Breast epithelium (tissue), 4 donors: ENCODE measurements at regions not wholly inside any gene's neighbourhood (a gene's known extent, or its start where the extent isn't known, plus 50 kb on each side); places are given as distances from the start of the nearest gene placed in this dataset.

Experiments
- DNase-seq, 2 donors: peaks; one replicate each; pipeline ENCODE4 v3.0.0-alpha.2; 2019; ENCODE audit warnings: low spot score in 2 of 2
- H3K27ac ChIP-seq, 2 donors: fragments of 200-600 bp; sonication (generic) in 1 of 2; one replicate each; pipeline ENCODE4 v1.5.1; 2016 to 2019; ENCODE audit warnings: mild to moderate bottlenecking in 1 of 2
- H3K27me3 ChIP-seq, 2 donors: fragments of 200-600 bp; sonication (generic) in 1 of 2; one replicate each; pipeline versions ENCODE4 v1.5.1 to v1.6.0; 2017 to 2019; ENCODE audit warnings: control low read depth in 1 of 2, mild to moderate bottlenecking in 1 of 2
- H3K36me3 ChIP-seq: fragments of 200-600 bp; one replicate; pipeline ENCODE4 v1.5.1; 2019
- H3K4me1 ChIP-seq, 2 donors: fragments of 200-600 bp; sonication (generic); one replicate each; pipeline ENCODE4 v1.5.1; 2016 to 2019; ENCODE audit warnings: control low read depth in 1 of 2
- H3K4me3 ChIP-seq, 3 donors: fragments of 200-600 bp; sonication (generic); 1 replicate in 2 of 3; 2 replicates in 1 of 3; pipeline ENCODE4 v1.5.1; 2016 to 2019; ENCODE audit warnings: mild to moderate bottlenecking in 3 of 3, moderate library complexity in 2 of 3
- H3K9me3 ChIP-seq, 2 donors: fragments of 200-600 bp; sonication (generic) in 1 of 2; one replicate each; pipeline ENCODE4 v1.5.1; 2016 to 2019; ENCODE audit warnings: control low read depth in 1 of 2
- CTCF ChIP-seq, 3 donors: fragments of 450-650 bp; IDR thresholded peaks; one replicate each; pipeline ENCODE4 v1.5.1; 2016 to 2017; ENCODE audit warnings: antibody characterized with exemption in 3 of 3, mild to moderate bottlenecking in 3 of 3, moderate library complexity in 3 of 3
- POLR2A ChIP-seq: fragments of 450-650 bp; IDR thresholded peaks from one replicate; pipeline ENCODE4 v1.6.1; 2016; ENCODE audit warnings: antibody characterized with exemption, mild to moderate bottlenecking, moderate library complexity
- POLR2AphosphoS5 ChIP-seq, 3 donors: sonication (generic); formaldehyde crosslinking; IDR thresholded peaks; one replicate each; pipeline ENCODE4 v1.6.1; 2017; ENCODE audit warnings: antibody characterized with exemption in 3 of 3
- intact Hi-C: fragments of 100-400 bp; cut with DNase I; formaldehyde crosslinking; loops from one replicate; pipeline ENCODE4 v1.15.1; 2023; ENCODE audit warnings: low total_unique reads

DNA sequence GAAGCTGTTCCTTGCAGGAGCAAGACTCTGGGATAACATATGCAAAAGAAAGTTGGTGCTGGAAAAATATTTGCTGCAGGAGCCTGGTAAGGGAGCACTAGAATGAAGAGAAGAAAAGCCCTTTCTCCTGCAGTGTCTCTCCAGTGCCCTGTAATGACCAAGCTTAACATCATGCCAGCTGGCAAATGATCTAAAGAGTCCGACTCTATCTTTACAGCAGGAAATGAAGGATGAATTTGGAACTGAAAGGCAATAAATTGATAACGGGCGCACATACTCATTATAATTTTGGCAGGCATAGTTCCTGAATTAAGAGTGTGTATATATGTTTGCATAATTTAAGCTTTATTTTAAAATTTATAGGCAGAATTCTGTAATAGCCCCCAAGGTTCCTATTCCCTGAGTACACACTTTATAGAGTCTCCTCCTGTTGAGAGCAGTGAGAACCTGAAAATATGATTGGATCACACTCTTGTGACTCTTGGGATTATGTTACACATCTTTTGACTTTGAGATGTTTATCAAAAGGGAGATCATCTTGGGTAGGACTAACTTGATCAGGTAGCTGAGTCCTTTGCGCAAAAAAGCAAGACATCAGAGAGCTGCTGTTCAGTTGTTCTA, 299.0 kb upstream of the MBL2 start:
- no peak overlapping the region for H3K27ac ChIP-seq
- H3K9me3 ChIP-seq, result no peaks in the 10 kb centered on the region
- intact Hi-C loops, result no loop called here
- no peak overlapping the region for H3K4me3 ChIP-seq
- no peaks in the 10 kb centered on the region for H3K4me1 ChIP-seq
- H3K36me3 ChIP-seq, result no peaks in the 10 kb centered on the region
- no peak for DNase-seq
- no peaks in the 10 kb centered on the region for H3K27me3 ChIP-seq
- TF ChIP-seq CTCF (IDR thresholded peaks at IDR 0.05) (no peak), POLR2A (no peak), POLR2AphosphoS5 (IDR thresholded peaks at IDR 0.05) (no peak)

DNA sequence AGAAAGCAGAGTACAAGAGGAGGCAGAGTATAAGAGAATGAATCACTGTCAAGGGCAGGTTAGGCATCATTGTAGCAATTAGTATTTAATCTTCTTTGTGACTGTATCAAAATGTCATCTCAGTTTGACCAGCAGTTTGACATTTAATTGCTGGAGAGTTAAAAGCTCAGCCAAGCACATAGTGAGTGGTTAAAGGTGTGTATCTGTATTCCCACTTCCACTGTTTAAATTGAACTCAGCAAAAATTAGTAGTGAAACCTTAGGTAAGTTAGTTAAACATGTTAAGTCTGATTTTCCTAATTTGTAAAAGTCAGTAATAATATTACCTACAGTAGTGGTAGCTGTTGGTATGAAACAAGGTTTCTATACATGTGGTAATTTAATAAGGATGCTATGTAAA, 296.4 kb upstream of the MBL2 start:
- Histone ChIP-seq H3K36me3 (no peaks in the 10 kb centered on the region), H3K4me1 (no peaks in the 10 kb centered on the region), H3K4me3 (no peak overlapping the region), H3K9me3 (no peaks in the 10 kb centered on the region), H3K27ac (no peak overlapping the region), H3K27me3 (no peaks in the 10 kb centered on the region)
- intact Hi-C loops, result no loop called here
- DNase-seq, result no peak
- TF ChIP-seq POLR2AphosphoS5 (IDR thresholded peaks at IDR 0.05), result no peak
- TF ChIP-seq CTCF (IDR thresholded peaks at IDR 0.05), result no peak
- TF ChIP-seq POLR2A, result no peak

GRCh38 chr10:53064614-53065013, 292.0 kb upstream of the MBL2 start:
- intact Hi-C loops, result no loop called here
- TF ChIP-seq CTCF (IDR thresholded peaks at IDR 0.05) (no peak), POLR2AphosphoS5 (IDR thresholded peaks at IDR 0.05) (no peak), POLR2A (no peak)
- no peak overlapping the region for H3K4me3 ChIP-seq
- H3K4me1 ChIP-seq, result no peaks in the 10 kb centered on the region
- H3K36me3 ChIP-seq, result no peaks in the 10 kb centered on the region
- no peak for DNase-seq
- H3K9me3 ChIP-seq, result no peaks in the 10 kb centered on the region
- no peak overlapping the region for H3K27ac ChIP-seq
- H3K27me3 ChIP-seq, result no peaks in the 10 kb centered on the region

DNA sequence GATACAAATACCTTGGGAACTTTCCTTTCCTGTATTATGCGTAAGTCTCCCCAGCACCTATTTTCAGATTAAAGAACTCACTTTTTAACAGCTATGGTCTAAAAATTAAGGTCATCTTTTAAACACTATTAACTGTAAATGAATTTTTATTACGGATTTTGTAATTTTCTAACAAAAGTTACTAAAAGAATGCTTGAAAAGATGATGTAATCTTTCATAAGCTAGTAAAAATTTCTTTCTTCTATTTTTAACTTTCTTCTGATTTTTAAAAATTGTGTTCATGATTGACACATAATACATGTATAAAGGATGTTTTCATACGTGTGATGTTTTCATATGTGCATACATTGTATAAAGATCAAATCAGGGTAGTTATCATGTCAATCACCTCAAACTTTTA, 291.2 kb upstream of the MBL2 start:
- intact Hi-C loops, result no loop called here
- Histone ChIP-seq H3K36me3 (no peaks in the 10 kb centered on the region), H3K27ac (no peak overlapping the region), H3K27me3 (no peaks in the 10 kb centered on the region), H3K4me3 (no peak overlapping the region), H3K9me3 (no peaks in the 10 kb centered on the region), H3K4me1 (no peaks in the 10 kb centered on the region)
- DNase-seq, result no peak
- TF ChIP-seq CTCF (IDR thresholded peaks at IDR 0.05) (no peak), POLR2AphosphoS5 (IDR thresholded peaks at IDR 0.05) (no peak), POLR2A (no peak)

GRCh38 chr10:53052521-53053164, 280.1 kb upstream of the MBL2 start:
- intact Hi-C loops, result no loop called here
- TF ChIP-seq POLR2AphosphoS5 (IDR thresholded peaks at IDR 0.05) (no peak), POLR2A (no peak), CTCF (IDR thresholded peaks at IDR 0.05) (no peak)

More at GRCh38 chr10:53052521-53053164, 280.1 kb upstream of the MBL2 start:
- H3K4me1 ChIP-seq, result no peaks in the 10 kb centered on the region
- H3K27ac ChIP-seq, result no peak overlapping the region
- H3K9me3 ChIP-seq, result no peaks in the 10 kb centered on the region
- no peaks in the 10 kb centered on the region for H3K27me3 ChIP-seq
- no peak overlapping the region for H3K4me3 ChIP-seq
- H3K36me3 ChIP-seq, result no peaks in the 10 kb centered on the region
- no peak for DNase-seq
